ENCODE measurements at regions not wholly inside any gene's neighbourhood (a gene's known extent, or its start where the extent isn't known, plus 50 kb on each side); places are given as distances from the start of the nearest gene placed in this dataset.
"Not testable (repeated sequence)": the region's sequence is repeated elsewhere in the genome, so short reads cannot be mapped to it uniquely, and the experiment has no call there.

DNA sequence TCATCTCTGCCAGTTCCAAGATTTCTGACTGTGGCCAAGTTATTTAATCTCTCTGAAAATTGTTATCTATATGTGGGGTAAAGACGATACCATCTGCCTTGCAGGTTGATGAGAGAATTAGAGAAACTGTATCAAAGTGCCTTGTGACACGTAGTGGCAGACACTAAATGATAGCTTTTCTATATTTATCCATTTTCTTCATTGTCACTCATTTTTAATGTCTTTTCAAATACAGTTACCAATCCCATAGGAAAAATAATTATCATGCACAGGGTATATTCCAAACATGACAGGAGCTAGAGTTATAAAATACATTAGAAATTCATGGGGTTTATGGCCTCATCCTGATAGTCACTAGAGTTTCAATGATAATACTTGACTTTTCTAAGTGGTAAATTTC is 95.6 kb upstream of the NOL4 start:
- H3K4me1 Mint-ChIP-seq = no peaks in the 10 kb centered on the region
- no peak overlapping the region for H3K27ac Mint-ChIP-seq
- H3K4me3 Mint-ChIP-seq = no peak overlapping the region
- peaks cover 5% of the 10 kb centered on the region for H3K27me3 Mint-ChIP-seq (ENCODE audit: low read depth, poor library complexity)
- H3K36me3 Mint-ChIP-seq (ENCODE audit: low read depth) = no peaks in the 10 kb centered on the region
- H3K9me3 Mint-ChIP-seq = no peaks in the 10 kb centered on the region
- TF ChIP-seq, protein P1, sequence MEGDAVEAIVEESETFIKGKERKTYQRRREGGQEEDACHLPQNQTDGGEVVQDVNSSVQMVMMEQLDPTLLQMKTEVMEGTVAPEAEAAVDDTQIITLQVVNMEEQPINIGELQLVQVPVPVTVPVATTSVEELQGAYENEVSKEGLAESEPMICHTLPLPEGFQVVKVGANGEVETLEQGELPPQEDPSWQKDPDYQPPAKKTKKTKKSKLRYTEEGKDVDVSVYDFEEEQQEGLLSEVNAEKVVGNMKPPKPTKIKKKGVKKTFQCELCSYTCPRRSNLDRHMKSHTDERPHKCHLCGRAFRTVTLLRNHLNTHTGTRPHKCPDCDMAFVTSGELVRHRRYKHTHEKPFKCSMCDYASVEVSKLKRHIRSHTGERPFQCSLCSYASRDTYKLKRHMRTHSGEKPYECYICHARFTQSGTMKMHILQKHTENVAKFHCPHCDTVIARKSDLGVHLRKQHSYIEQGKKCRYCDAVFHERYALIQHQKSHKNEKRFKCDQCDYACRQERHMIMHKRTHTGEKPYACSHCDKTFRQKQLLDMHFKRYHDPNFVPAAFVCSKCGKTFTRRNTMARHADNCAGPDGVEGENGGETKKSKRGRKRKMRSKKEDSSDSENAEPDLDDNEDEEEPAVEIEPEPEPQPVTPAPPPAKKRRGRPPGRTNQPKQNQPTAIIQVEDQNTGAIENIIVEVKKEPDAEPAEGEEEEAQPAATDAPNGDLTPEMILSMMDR (IDR thresholded peaks at IDR 0.05) = no peak
- no peak for DNase-seq

DNA sequence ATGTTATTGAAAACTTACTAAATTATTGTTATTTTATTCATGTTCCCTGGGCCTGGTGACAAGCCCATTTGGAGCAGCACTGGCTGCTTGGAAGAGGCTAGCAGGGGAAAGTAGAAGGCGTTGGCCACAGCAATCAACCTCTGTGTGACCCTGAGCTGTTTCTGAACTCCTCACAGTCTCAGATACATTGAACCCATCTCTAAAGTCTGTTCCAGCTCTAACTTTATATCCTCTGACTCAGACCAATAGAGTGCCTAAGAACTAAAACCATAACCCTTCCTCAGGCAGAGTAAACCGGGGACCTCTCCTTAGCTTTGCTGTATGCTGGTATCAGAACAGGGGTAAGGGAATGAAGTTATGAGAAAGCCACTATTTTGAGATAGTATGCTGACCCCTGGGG is 96.4 kb upstream of the NOL4 start:
- TF ChIP-seq, protein P1 (IDR thresholded peaks at IDR 0.05) = no peak
- Mint-ChIP-seq H3K36me3 (ENCODE audit: low read depth) (no peaks in the 10 kb centered on the region), H3K27ac (no peak overlapping the region), H3K4me1 (no peaks in the 10 kb centered on the region), H3K4me3 (no peak overlapping the region), H3K27me3 (ENCODE audit: low read depth, poor library complexity) (peaks cover under 1% of the 10 kb centered on the region), H3K9me3 (no peaks in the 10 kb centered on the region)
- DNase-seq = no peak

- H3K27ac Mint-ChIP-seq = no peak overlapping the region
- peaks cover 6% of the 10 kb centered on the region for H3K9me3 Mint-ChIP-seq
- H3K36me3 Mint-ChIP-seq (ENCODE audit: low read depth) = peaks cover 4% of the 10 kb centered on the region
- H3K4me3 Mint-ChIP-seq = no peak overlapping the region
- peaks cover 6% of the 10 kb centered on the region for H3K27me3 Mint-ChIP-seq (ENCODE audit: low read depth, poor library complexity)
- TF ChIP-seq, protein P1 (IDR thresholded peaks at IDR 0.05) = peak; percentile 84
- H3K4me1 Mint-ChIP-seq = no peaks in the 10 kb centered on the region
- peak; percentile 67 for DNase-seq
Observed at GRCh38 chr18:34322365-34323289, 97.9 kb upstream of the NOL4 start.

DNA sequence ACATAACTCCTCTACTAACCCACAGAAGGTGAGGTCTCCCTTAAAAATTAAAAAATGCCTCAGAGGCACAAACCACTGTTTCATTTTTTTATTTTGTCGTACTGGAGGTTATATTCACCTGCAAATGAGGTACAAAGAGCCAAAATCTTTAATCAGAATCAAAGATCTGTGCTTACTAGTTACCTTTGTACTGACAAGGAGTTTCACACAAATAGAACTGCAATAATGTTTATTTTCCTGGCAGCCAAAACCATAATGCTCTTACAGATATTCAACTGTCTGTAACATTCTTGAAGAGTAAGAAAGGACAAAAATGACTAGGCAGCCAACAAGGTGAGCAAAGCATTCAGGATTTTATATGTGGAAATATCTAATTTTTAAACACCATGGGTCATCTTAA is 105.1 kb upstream of the NOL4 start:
- no peak for DNase-seq
- peaks cover 12% of the 10 kb centered on the region for H3K27me3 Mint-ChIP-seq (ENCODE audit: low read depth, poor library complexity)
- peaks cover 27% of the 10 kb centered on the region for H3K9me3 Mint-ChIP-seq
- TF ChIP-seq, protein P1 (IDR thresholded peaks at IDR 0.05) = no peak
- H3K4me3 Mint-ChIP-seq = no peak overlapping the region
- no peak overlapping the region for H3K27ac Mint-ChIP-seq
- no peaks in the 10 kb centered on the region for H3K4me1 Mint-ChIP-seq
- peaks cover 12% of the 10 kb centered on the region for H3K36me3 Mint-ChIP-seq (ENCODE audit: low read depth)

- Mint-ChIP-seq H3K27me3 (ENCODE audit: low read depth, poor library complexity) (peaks cover 12% of the 10 kb centered on the region), H3K4me3 (no peak overlapping the region), H3K4me1 (no peaks in the 10 kb centered on the region), H3K9me3 (peaks cover 27% of the 10 kb centered on the region), H3K36me3 (ENCODE audit: low read depth) (peaks cover 12% of the 10 kb centered on the region), H3K27ac (no peak overlapping the region)
- no peak for DNase-seq
- TF ChIP-seq, protein P1 (IDR thresholded peaks at IDR 0.05) = no peak
Observed at GRCh38 chr18:34330308-34330707, 105.6 kb upstream of the NOL4 start.

- DNase-seq, H3K4me1 Mint-ChIP-seq, H3K27ac Mint-ChIP-seq: not testable (repeated sequence)
- peaks cover 12% of the 10 kb centered on the region for H3K36me3 Mint-ChIP-seq (ENCODE audit: low read depth)
- peaks cover 27% of the 10 kb centered on the region for H3K9me3 Mint-ChIP-seq
- H3K27me3 Mint-ChIP-seq (ENCODE audit: low read depth, poor library complexity) = peaks cover 12% of the 10 kb centered on the region
- peak overlapping the region; percentile 61 for H3K4me3 Mint-ChIP-seq
Observed at GRCh38 chr18:34330907-34331306, 106.2 kb upstream of the NOL4 start.

- not testable (repeated sequence) for DNase-seq, H3K4me1 Mint-ChIP-seq, H3K27ac Mint-ChIP-seq
- Mint-ChIP-seq H3K27me3 (ENCODE audit: low read depth, poor library complexity) (peaks cover 12% of the 10 kb centered on the region), H3K4me3 (peak overlapping the region; percentile 61), H3K36me3 (ENCODE audit: low read depth) (peaks cover 12% of the 10 kb centered on the region), H3K9me3 (peaks cover 26% of the 10 kb centered on the region)
Observed at GRCh38 chr18:34331343-34331742, 106.6 kb upstream of the NOL4 start.
